Transverse colon (tissue), 4 donors: ENCODE measurements at regions not wholly inside any gene's neighbourhood (a gene's known extent, or its start where the extent isn't known, plus 50 kb on each side); places are given as distances from the start of the nearest gene placed in this dataset.

Experiments used
- DNase-seq: peaks from one replicate; pipeline ENCODE4 v3.0.0-alpha.2; 2019
- H3K27ac ChIP-seq, 4 donors: fragments of 200-600 bp; sonication (generic); 2 replicates each; pipeline ENCODE4 v1.5.1; 2016 to 2018; ENCODE audit warnings: inconsistent platforms in 4 of 4
- H3K27me3 ChIP-seq: fragments of 200-600 bp; sonication (generic); 2 replicates; pipeline ENCODE4 v1.5.1; 2017; ENCODE audit warnings: inconsistent platforms
- H3K36me3 ChIP-seq, 4 donors: fragments of 200-600 bp; sonication (generic); 2 replicates each; pipeline ENCODE4 v1.5.1; 2017 to 2019; ENCODE audit warnings: inconsistent platforms in 4 of 4
- H3K4me1 ChIP-seq, 4 donors: fragments of 200-600 bp; sonication (generic); 2 replicates each; pipeline ENCODE4 v1.5.1; 2017 to 2020; ENCODE audit warnings: inconsistent platforms in 4 of 4
- H3K4me3 ChIP-seq, 4 donors: fragments of 200-600 bp; sonication (generic); 1 replicate in 1 of 4; 2 replicates in 3 of 4; pipeline versions ENCODE4 v1.5.1 to v1.6.1; 2017 to 2019; ENCODE audit warnings: inconsistent platforms in 4 of 4
- H3K9me3 ChIP-seq, 2 donors: fragments of 200-600 bp; sonication (generic); 2 replicates each; pipeline ENCODE4 v1.5.1; 2017 to 2019; ENCODE audit warnings: inconsistent platforms in 2 of 2
- EP300 ChIP-seq: sonication (generic); formaldehyde crosslinking; IDR thresholded peaks from one replicate; pipeline ENCODE4 v1.6.1; 2017; ENCODE audit warnings: antibody characterized with exemption, low read depth
- POLR2A ChIP-seq: fragments of 450-650 bp; IDR thresholded peaks from one replicate; pipeline ENCODE4 v1.6.1; 2016; ENCODE audit warnings: antibody characterized with exemption, mild to moderate bottlenecking, moderate library complexity
- POLR2AphosphoS5 ChIP-seq, 3 donors: sonication (generic); formaldehyde crosslinking; IDR thresholded peaks; one replicate each; pipeline ENCODE4 v1.6.1; 2016; ENCODE audit warnings: antibody characterized with exemption in 3 of 3
- WGBS, 2 donors: methylation state at CpG; one replicate each; pipeline ENCODE4 v1.1.5; 2018; ENCODE audit warnings: low coverage in 1 of 2; 5-methylcytosine and 5-hydroxymethylcytosine counted together
- in situ Hi-C, 4 donors: fragments of 200-750 bp; cut with MboI; loops; one replicate each; pipeline versions ENCODE4 v1.15.0 to v1.15.1; 2017; ENCODE audit warnings: low sequenced_read_pairs in 3 of 4, low pct_ligation_motif_present in 1 of 4, low pct_unique_long_range_greater_than_20kb in 1 of 4
- intact Hi-C: fragments of 100-400 bp; cut with DNase I; formaldehyde crosslinking; loops from one replicate; pipeline ENCODE4 v1.15.1; 2023; ENCODE audit warnings: low total_unique reads
- TF ChIP-seq, protein P1 (sequence below), 5 experiments: fragments of 200-600 bp in 3 of 5; fragments of 450-650 bp in 2 of 5; sonication (generic) in 3 of 5; IDR thresholded peaks; 1 replicate in 2 of 5; 2 replicates in 3 of 5; pipeline ENCODE4 v1.5.1; 2016 to 2017; ENCODE audit warnings: antibody characterized with exemption in 5 of 5, inconsistent platforms in 3 of 5, mild to moderate bottlenecking in 2 of 5, moderate library complexity in 1 of 5

DNA sequence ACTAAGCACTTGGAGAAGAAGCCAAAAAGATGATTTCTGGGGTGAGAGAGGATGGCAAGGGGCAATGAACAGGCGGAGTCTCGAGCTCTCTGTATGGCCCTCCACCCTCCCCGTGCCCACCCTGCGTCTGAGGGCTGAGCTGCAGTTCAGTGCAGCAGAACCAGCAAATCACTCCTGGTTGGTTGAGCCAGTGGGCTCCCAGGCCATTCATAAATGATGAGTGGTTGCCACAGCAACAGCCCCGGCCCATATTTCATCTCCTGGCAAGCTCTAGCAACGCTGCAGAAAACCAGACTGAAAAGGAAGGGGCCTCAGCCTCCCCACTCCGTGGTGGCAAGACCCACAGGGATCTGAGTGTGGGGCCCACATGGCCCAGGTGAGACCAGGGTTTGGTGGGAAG is 93.8 kb upstream of the PPP1R26 start:
- WGBS, 2 donors = 56% methylated on average over 7 of the region's 7 CpGs; no CpG with 5 or more reads in 1 of the 2 donors
- TF ChIP-seq POLR2AphosphoS5 (IDR thresholded peaks at IDR 0.05) (no peak), POLR2A (no peak), EP300 (no peak)
- TF ChIP-seq, protein P1, sequence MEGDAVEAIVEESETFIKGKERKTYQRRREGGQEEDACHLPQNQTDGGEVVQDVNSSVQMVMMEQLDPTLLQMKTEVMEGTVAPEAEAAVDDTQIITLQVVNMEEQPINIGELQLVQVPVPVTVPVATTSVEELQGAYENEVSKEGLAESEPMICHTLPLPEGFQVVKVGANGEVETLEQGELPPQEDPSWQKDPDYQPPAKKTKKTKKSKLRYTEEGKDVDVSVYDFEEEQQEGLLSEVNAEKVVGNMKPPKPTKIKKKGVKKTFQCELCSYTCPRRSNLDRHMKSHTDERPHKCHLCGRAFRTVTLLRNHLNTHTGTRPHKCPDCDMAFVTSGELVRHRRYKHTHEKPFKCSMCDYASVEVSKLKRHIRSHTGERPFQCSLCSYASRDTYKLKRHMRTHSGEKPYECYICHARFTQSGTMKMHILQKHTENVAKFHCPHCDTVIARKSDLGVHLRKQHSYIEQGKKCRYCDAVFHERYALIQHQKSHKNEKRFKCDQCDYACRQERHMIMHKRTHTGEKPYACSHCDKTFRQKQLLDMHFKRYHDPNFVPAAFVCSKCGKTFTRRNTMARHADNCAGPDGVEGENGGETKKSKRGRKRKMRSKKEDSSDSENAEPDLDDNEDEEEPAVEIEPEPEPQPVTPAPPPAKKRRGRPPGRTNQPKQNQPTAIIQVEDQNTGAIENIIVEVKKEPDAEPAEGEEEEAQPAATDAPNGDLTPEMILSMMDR (IDR thresholded peaks at IDR 0.05) = no peak
- no peak for DNase-seq

DNA sequence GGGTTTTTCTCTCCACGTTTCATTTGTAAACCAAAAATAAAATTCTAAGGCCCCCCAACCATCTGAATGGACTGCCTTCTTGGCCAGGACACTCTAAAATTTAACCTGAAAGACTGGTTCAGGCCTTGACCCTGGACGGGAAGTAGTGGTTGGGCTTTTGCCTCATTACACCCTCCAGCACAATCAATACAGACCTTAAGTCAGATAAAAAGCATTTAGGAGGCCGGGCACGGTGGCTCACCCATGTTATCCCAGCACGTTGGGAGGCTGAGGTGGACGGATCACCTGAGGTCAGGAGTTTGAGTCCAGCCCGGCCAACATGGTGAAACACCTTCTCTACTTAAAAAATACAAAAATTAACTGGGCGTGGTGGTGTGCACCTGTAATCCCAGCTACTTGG is 91.6 kb upstream of the PPP1R26 start:
- Histone ChIP-seq H3K4me1 (no peaks in the 10 kb centered on the region), H3K27me3 (no peaks in the 10 kb centered on the region), H3K9me3 (no peaks in the 10 kb centered on the region), H3K27ac (no peak overlapping the region), H3K4me3 (no peak overlapping the region), H3K36me3 (no peaks in the 10 kb centered on the region)
- DNase-seq = no peak
- 65 to 74% methylated on average over 4 to 8 of the region's 8 CpGs for WGBS, 2 donors
- in situ Hi-C loops (no loop called here), intact Hi-C loops (no loop called here)
- TF ChIP-seq EP300 (no peak), POLR2A (no peak), POLR2AphosphoS5 (IDR thresholded peaks at IDR 0.05) (no peak)
- TF ChIP-seq, protein P1 (IDR thresholded peaks at IDR 0.05) = no peak

More for the DNA sequence above, 93.8 kb upstream of the PPP1R26 start:
- Histone ChIP-seq H3K4me1 (no peaks in the 10 kb centered on the region), H3K36me3 (no peaks in the 10 kb centered on the region), H3K4me3 (no peak overlapping the region), H3K9me3 (no peaks in the 10 kb centered on the region), H3K27me3 (no peaks in the 10 kb centered on the region), H3K27ac (no peak overlapping the region)
- in situ Hi-C loops (no loop called here), intact Hi-C loops (no loop called here)

DNA sequence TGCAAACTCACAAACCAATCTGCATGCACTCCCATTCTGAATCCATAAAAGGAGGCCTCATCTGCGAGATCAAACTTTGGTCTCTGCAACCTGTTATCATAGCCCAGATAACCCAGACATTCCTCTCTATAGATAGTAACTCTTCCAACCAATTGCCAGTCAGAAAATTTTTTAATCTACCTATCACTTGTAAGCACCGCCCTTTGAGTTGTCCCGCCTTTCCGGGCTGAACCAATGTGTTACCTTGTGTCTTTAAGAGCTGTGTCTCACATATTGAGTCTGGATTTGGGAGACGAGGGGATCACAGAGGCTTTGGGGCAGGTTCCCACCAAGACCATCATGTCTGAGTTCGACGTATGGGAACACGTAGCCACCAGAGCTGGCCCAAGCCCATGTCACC is 91.1 kb upstream of the PPP1R26 start:
- WGBS, 2 donors = 65 to 85% methylated on average over 2 to 8 of the region's 8 CpGs
- DNase-seq = no peak
- H3K27ac ChIP-seq = no peak overlapping the region
- H3K36me3 ChIP-seq = no peaks in the 10 kb centered on the region
- no peaks in the 10 kb centered on the region for H3K27me3 ChIP-seq
- TF ChIP-seq POLR2AphosphoS5 (IDR thresholded peaks at IDR 0.05) (no peak), EP300 (no peak), POLR2A (no peak)
- TF ChIP-seq, protein P1 (IDR thresholded peaks at IDR 0.05) = no peak
- H3K4me3 ChIP-seq = no peak overlapping the region
- intact Hi-C loops (no loop called here), in situ Hi-C loops (no loop called here)
- no peaks in the 10 kb centered on the region for H3K4me1 ChIP-seq
- H3K9me3 ChIP-seq = no peaks in the 10 kb centered on the region

DNA sequence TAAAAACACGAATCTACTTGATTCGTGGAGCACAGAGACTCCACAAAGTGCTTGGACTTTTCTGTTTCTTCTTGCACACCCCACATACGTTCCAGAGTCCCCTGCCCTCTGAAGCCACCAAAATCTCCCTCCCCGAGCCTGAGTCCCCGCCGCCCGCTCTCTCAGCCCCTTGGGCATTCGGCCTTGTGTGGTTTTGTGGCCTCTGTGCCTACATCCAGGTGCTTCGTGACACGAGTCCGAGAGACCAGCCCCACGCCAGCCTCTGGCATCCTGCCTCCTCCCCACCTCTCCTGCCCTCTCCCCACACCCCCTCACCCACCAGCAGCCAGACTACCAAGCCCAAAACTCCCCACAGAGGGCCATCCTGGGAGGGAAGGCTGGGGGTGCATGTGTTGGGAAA is 87.8 kb upstream of the PPP1R26 start:
- intact Hi-C loops (no loop called here), in situ Hi-C loops (no loop called here)
- Histone ChIP-seq H3K9me3 (no peaks in the 10 kb centered on the region), H3K4me3 (no peak overlapping the region), H3K27ac (no peak overlapping the region), H3K36me3 (no peaks in the 10 kb centered on the region), H3K4me1 (no peaks in the 10 kb centered on the region), H3K27me3 (no peaks in the 10 kb centered on the region)
- WGBS, 2 donors = 80% methylated on average over 12 of the region's 12 CpGs; no CpG with 5 or more reads in 1 of the 2 donors
- no peak for DNase-seq
- TF ChIP-seq, protein P1 (IDR thresholded peaks at IDR 0.05) = no peak
- no peak for TF ChIP-seq POLR2AphosphoS5 (IDR thresholded peaks at IDR 0.05)
- TF ChIP-seq EP300 = no peak
- no peak for TF ChIP-seq POLR2A
